Endothelial cell of hepatic sinusoid (primary cell): ENCODE measurements at regions not wholly inside any gene's neighbourhood (a gene's known extent, or its start where the extent isn't known, plus 50 kb on each side); places are given as distances from the start of the nearest gene placed in this dataset.

ENCODE experiments used
- in situ Hi-C: cut with HindIII; loops from 2 replicates; pipeline ENCODE4 v1.10.0; 2017; ENCODE audit warnings: low sequenced_read_pairs

DNA sequence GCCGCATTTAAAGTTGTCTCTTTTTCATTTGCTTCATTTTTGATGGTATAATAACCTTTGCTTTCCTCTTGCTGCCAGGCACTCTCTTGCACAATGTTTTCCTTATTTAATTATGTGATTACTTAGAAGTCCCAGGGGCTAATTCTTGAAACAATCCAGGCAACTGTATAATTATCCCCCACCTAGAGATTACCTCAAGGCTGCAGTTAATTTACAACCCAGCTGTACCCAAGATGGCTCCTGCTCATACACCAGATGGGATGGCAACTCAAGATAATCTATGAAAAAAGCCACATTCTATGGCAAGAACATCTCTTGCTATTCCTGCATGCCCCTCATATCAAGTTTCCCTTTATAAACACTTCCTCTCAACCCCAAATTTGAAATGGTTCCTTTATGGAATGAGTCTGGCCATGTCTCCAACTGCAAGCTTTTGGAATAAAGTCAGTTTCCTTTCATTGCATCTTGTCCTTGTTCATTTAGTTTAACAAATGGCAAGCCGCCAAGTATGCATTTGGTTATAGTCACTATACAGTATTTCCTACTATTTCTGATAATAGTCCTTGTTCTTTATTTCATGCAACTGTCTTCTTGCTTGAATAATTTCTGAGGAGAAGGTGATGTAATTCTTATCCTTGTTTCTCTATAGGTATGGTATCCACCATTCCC is 1042.6 kb downstream of the PLA2G4A start:
- in situ Hi-C loops = no loop called here

DNA sequence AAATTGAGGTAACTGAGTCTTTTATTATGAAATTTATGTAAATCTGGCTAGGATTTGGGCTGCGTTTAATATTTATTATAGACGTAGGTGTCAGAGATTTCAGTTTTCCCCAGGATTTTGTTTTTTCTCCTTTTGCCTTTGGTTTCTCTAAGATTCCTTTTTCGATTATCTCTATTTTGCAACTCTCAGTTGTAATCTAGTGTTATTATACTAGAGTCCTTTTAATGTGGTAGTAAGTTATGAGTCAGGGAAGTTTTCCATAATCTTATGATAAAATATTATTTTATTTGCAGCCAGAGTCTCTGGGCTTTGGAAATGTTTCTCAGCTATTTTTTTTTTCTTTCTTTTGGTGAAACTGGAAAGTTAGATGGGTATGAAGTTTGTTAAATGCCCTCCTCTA is 1043.8 kb downstream of the PLA2G4A start:
- in situ Hi-C loops = no loop called here

DNA sequence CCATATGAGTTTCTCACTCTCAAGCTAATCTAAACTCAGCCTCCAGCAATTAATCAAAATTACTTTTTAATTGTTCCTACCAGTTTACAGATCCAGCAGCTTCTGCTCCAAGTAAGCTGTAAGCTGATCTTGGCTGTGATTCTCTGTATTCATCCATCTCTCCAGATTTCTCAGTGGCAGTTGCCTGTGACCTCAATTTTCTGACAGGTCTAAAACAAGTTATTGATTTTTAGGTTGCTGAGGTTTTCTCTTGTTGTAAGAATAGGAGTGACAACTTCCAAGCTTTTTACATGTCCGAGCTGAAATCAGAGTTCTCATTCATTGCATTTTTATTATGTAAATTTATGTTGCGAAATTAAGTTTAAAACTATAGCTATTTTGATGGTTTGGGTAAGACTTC is 1044.4 kb downstream of the PLA2G4A start:
- in situ Hi-C loops = no loop called here

DNA sequence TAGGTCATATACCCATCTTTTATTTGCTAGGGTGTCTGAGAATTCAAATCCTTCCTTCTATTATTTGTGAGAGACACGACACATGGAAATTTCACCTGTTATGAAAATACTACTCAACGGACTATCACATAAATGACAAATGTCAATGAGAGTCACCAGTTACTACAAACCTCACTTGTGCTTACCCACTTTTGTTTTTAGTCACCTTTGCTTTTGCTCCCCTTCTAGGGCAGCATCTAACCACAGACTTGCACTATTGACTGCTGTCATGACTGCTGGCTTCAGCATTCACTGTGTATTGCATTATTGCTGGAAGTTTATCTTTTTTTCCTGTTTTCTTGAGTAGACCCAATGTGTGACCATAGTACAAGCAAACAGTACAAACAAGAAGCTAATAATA is 1048.0 kb downstream of the PLA2G4A start:
- in situ Hi-C loops = no loop called here

DNA sequence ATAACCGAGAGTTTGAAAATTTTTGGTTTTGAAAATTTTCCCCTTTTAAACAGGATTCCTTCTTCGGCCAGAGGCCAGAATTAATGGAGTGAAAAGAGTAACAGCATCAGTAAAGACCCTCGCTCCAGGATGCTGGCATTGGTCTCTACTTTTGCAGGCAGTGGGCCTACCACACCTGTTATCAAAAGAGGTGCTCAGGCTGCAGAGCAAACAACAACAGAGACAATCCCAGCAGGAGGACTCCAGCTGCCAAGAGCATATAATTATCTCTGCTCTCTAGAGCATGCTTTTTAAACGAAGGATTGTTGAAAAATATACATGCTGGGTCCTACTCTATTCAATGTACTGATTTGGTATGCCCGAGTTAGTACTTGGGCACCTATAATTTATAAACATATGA is 1048.5 kb downstream of the PLA2G4A start:
- in situ Hi-C loops = no loop called here

DNA sequence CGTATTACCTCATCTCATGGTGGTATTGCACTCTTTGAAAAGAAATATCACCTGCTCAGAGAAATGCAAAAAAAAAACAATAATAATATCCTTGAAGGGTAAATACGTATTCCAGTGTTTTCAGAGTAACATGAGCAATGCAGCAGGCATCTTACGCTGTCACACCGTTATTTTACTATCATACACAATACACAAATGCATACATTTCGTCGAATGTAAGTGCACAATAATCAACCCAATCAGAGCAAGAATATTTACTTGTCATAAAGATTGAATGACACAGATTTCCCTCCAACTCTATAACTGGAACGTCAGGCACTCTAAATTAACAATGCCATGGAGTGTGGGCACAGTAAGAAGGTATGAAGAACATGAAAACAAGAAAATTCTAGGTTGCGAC is 1050.1 kb downstream of the PLA2G4A start:
- in situ Hi-C loops = no loop called here

DNA sequence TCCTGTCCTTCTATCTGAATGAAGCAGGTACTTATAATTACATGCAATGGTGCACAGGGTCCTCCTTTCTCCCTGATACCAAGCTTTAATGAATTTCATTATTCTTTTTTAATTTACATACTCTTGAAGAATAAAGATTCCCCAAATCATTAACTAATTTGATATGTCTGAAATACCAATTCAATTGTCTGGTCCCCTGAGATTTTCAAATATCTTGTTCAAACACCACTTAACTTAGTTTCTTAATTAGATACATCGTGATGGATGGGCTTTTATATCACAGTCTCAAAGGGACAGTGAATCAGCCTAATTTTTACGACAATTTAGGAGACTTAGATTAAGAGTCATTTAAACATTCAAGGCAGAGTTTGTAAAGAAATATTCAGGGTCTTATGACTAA is 1054.6 kb downstream of the PLA2G4A start:
- in situ Hi-C loops = no loop called here

DNA sequence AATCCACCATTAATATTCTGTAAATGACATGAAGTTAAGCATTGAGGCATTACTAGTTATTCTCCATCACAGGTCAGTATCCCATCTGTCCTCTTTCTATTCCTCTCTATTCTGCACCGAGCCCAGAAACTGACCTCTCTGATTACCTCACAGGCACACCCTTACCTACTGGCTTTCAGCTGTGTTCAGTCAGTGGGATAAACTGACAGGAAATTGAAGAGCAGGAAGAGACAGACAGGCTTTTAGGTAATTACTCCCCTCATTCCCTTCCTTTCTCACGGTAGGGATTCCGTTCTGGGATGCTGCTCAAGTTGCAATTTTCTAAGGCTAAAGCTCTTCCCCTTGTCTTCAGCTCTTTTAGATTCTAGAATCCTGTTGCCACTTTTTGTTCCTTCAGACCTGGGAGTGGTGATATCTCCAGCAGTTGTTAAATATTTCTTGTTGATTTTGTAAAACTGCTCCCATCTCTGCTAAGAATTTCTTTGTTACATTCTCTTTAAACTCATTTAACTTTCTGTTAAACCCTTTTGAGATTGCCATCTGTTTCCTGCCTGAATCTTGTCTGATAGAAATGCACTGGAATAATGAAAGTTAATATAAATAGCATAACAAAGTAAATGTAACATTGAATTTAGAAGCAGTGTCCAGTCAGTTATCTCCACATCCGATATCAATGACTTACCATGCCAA is 1063.4 kb downstream of the PLA2G4A start:
- in situ Hi-C loops = no loop called here

DNA sequence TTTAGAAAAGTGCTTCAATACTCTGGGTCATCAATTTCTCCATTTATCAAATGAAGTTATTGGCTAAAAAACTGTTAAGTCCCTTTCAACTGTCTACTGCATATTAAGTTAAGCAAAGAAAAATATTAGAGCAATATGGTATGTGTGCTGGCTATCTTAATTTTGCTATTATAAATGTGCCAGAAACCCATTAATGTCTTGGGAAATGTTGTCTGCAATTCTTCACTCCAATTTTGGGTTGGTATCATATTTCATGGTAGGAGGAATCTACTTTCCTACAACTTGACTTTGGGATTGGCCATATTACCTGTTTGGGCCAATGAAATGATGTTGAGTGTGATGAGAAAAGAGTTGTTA is 1063.9 kb downstream of the PLA2G4A start:
- in situ Hi-C loops = no loop called here

DNA sequence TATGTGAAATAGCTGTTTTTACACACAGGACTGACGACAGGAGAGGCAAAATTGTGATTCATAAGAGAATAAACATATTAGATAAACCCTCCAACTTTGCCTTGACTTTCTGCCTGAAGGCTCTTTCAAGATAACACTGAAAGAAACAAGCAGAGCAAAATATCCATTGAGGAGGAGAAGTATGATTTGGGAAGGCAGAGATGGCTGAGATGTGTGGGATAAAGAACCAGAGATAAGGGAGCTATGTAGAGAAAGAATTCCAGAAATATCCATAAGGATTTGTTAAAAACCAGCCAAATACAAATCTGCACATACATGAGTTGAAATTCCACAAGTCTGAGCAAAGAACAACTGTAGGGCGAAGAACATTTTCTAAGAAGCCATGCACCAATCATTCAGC is 1064.7 kb downstream of the PLA2G4A start:
- in situ Hi-C loops = no loop called here

DNA sequence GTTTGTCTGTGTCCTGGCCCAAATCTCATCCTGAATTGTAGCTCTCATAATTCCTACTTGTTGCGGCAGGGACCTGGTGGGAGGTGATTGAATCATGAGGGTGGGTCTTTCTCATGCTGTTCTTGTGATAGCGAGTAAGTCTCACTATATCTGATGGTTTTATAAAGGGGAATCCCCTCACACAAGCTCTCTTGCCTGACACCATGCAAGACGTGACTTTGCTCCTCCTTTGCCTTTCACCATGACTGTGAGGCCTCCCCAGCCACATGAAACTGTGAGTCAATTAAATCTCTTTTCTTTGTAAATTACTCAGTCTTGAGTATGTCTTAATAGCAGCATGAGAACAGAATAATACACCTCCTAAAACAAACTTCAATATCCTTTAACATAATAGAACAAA is 1065.6 kb downstream of the PLA2G4A start:
- in situ Hi-C loops = no loop called here

DNA sequence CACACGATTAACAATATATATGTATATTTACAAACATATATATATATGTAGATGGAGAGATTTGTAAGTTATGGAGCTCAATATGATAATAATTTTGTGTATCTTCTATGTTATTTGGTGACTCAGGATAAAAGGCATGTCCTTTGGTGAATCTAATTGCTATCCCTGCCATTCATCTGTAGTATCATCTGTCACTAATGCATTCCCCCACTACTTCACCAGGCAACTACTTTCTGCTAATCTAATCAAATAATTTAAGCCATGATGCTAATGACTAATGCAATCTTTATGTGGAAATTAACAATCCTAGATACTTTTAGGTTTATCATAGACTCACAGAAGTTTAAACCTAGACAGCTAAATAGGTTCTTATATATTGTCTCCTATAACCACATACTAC is 1074.5 kb downstream of the PLA2G4A start:
- in situ Hi-C loops = no loop called here

DNA sequence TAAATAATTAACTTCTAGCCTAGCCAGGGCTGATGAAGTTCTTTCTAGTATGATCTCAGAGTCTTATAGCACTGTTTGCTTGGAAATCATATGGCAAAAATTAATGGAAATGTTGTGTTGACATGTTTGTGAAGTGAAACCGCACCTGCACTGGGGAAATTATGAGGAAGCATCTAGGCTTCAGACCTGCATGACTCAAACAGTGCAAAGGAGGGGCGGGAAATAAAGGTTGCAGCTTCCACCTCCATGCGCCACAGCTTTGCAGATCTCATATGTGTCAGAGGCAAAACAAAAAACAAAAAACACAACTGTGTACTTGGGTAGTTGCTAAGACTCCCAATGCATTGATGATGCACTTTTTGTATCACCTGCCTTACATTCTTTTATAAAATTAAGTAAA is 1080.6 kb downstream of the PLA2G4A start:
- in situ Hi-C loops = no loop called here

DNA sequence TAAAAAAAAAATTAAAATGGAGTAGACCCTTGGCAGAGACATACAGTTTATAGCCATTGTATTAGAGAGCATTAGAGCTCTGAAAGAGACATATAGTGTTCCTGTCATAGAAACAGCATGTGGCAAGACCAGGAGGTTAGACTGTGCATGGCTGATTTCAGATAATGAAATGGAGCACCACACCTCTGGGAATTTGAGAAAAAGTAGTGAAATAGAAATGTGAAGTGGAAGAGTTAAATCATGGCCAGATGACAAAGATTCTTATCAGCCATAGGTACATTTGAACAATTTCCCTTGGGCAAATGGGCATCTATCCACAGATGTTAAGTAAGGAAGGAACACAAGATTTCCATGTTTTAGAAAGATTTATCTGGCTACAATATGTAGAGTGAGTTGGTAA is 1083.1 kb downstream of the PLA2G4A start:
- in situ Hi-C loops = no loop called here

DNA sequence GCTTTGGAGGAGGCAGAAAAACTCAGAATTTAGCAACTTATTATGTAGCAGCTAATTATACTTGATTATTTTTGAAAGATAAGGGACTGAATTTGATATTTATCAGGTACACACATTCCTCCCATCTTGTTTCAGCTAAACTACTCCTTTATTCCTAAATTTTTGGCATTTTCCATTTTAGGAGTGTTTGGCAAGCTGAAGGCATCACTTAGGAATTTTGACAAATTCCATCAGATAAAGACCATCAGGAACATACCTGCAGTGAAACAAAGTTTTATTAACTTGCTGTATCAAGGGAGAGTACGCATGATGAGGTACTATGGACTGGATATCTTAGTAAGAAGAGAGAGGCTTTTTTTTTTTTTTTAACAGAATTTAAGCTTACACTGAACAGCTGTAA is 1092.2 kb downstream of the PLA2G4A start:
- in situ Hi-C loops = no loop called here

DNA sequence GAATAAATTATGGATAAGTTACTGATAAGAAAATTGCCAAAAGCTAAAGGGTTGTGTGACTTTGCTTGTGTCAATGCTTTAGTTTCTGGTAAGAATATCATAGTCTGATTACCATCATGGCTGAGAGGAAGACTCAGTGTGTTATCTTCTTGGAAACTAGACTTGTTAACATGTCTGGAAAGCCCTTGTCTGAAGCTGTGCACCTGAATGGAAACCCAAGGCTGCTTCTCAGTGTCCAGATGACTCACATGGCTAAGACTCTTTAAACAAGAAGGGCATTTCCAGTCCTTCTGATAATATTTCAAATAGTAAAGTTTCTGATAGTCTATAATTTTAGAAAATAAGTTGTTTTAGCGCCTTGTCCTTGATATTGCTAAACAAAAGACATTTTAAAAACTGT is 1092.7 kb downstream of the PLA2G4A start:
- in situ Hi-C loops = no loop called here

DNA sequence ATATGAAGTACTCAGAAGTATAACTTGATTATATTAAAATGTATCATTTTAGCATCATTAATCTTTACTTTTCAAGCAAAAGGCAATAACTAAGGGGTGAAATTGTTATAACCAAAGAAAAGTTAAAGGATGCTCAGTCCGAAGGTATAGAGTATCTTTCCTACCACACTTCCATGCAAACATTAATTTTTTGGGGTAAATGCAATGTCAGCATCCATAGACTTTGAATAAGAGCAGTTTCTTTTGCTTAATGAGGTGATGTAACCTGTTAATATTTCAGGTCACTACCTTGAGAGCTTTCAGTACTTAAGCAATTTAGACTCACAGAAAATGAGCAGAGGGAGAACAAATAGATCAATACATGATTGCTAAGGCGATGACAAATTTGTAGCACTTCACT is 1093.5 kb downstream of the PLA2G4A start:
- in situ Hi-C loops = no loop called here

DNA sequence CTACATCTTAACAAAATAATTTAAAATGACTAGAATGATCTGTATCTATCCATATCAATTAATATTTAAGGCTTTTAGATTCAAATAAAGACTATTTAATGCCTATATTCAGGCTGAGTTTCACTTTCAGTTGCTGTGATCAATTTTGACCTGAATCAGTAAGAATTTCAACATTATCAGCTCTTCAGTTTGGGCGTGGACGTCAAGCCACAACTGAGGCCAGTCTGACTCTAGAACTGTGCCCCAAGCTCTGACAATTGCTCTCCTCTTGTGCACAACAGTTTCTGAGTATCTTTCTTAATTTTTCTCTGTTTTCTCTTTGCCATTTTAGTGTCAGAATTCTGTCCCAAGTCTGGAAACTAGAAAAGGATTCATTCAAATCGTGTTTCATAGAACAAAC is 1095.5 kb downstream of the PLA2G4A start:
- in situ Hi-C loops = no loop called here

DNA sequence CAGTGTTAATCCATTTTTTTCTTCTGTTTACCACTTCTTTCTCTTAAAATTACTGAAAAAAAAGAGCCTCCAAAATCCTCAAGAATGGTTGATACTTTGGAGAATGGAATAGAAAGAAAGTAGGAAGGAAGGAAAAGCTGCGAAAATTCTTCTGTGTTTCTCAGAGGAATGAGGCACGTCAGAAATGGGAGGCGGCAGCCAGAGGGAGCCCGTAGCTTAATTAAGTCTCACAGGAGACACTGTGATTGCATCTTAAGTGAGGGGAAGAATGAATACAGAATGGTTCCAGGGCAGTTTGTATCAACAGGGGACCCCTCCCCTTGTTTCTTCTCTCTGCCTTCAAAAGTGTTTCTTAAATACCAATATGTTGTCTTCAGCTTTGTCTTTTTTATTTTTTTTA is 1099.5 kb downstream of the PLA2G4A start:
- in situ Hi-C loops = no loop called here

DNA sequence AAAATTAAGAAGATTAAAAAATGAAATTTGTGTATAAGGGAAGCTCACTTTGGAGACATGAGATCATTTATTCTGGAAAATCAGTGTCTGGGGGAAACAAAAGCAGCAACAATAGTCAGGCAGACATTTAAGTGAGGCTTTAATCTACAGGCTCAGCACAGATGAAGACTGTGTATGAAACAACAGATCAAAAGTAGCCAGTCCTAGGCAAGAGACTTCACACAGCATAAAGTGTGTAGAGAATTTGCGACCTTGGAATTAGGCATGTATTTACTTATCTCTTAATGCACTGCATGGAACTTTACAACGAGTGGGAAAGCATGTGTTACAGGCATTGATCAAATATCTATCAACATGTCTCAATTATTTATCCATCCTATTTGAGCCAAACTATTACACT is 1099.9 kb downstream of the PLA2G4A start:
- in situ Hi-C loops = no loop called here

DNA sequence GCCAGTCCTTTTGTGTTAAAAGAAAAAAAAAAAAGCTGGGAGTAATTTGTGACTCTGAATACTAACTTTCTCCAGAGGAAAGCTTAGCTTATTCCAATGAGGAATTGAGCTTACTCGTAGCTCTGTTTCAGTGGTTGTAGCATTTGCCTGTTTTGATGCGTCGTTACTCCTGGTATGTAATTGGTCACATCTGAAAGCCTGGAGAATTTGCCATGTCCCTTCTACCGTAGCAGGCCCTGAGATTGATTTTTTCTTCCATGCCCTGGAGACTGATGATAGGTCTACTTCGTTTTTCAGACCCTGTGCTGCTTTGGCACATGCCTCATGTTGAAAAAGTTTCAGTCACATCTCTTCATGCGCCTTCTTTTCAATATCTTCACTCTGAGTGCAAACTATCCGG is 1103.0 kb downstream of the PLA2G4A start:
- in situ Hi-C loops = no loop called here

DNA sequence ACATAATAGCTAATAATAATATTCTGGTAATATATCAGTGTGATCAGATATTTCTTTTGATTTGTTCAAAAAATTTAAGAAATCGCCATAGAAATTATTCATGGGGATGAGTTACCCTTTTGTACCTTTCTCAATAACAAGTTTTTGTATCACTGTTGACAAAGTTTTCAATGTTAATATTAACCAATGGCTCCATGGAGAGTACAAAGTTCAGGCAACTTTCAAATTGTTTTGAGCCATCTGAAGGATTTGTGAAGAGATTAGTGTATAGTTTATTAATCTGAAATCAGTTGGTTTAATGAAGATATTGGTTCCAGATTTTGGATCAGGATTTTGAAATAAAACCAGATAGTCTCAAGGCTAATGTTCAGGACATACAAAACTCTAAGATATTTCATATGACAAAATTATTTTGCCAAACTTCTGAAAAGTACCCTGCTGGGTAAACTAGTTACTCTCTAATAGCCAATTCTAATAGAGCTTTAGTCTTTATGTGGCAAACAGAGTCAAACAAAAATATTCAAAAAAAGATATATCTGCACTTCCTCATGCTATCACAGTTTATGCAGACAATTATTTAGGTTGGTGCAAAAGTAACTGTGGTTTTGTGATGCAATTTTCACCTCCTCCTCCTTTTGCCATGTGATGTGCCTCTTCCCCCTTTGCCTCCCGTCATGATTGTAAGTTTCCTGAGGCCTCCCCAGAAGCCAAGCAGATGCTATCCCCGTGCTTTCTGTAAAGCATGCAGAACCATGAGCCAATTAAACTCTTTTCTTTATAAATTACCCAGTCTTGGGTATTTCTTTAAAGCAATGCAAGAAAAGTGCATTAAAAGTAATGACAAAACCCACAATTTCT is 1105.0 kb downstream of the PLA2G4A start:
- in situ Hi-C loops = no loop called here
